K562 (cell line): ENCODE measurements at regions not wholly inside any gene's neighbourhood (a gene's known extent, or its start where the extent isn't known, plus 50 kb on each side); places are given as distances from the start of the nearest gene placed in this dataset.
"Not testable (repeated sequence)": the region's sequence is repeated elsewhere in the genome, so short reads cannot be mapped to it uniquely, and the experiment has no call there.

Source experiments
- CTCF ChIP-seq, 3 experiments: IDR thresholded peaks in 2 of 3; conservative IDR thresholded peaks in 1 of 3; 2 replicates each; pipeline ENCODE4 v1.5.1; 2011 to 2012; ENCODE audit warnings: low read length in 3 of 3, mild to moderate bottlenecking in 3 of 3, control low read depth in 2 of 3, improper control_type of control experiment in 1 of 3, inconsistent platforms in 1 of 3, low read depth in 1 of 3, mixed read lengths in 1 of 3, moderate library complexity in 1 of 3; ENCODE audit not compliant: insufficient read depth in 2 of 3
- GABPB1 ChIP-seq: sonication (generic); formaldehyde crosslinking; IDR thresholded peaks from 2 replicates; pipeline ENCODE4 v1.8.0; 2022; ENCODE audit warnings: mild to moderate bottlenecking, missing genetic modification reagents
- HDAC2 ChIP-seq: fragments of 450-650 bp; IDR thresholded peaks from 2 replicates; pipeline ENCODE4 v1.6.1; 2016; ENCODE audit warnings: mild to moderate bottlenecking
- YBX1 ChIP-seq: fragments of 450-650 bp; IDR thresholded peaks from 2 replicates; pipeline ENCODE4 v1.7.1; 2016; ENCODE audit warnings: mild to moderate bottlenecking
- ZNF561 ChIP-seq: fragments of 450-650 bp; formaldehyde crosslinking; conservative IDR thresholded peaks from 2 replicates; pipeline ENCODE4 v1.4.0; 2020; ENCODE audit warnings: mild to moderate bottlenecking, moderate library complexity
- TF ChIP-seq, protein P1 (sequence below), 2 experiments: fragments of 450-650 bp; conservative IDR thresholded peaks; 2 replicates each; pipeline ENCODE4 v1.6.1; 2017; ENCODE audit warnings: mild to moderate bottlenecking in 2 of 2, moderate library complexity in 2 of 2

- not testable (repeated sequence) for TF ChIP-seq GABPB1; CTCF (IDR thresholded peaks at IDR 0.05 in 2 of 3, conservative IDR thresholded peaks at IDR 0.05 in 1 of 3; ENCODE audit: insufficient read depth in 2 of 3, low read depth in 1 of 3, low read length in 3 of 3); YBX1; ZNF561 (CRISPR knock-in tag); HDAC2
- TF ChIP-seq, protein P1, sequence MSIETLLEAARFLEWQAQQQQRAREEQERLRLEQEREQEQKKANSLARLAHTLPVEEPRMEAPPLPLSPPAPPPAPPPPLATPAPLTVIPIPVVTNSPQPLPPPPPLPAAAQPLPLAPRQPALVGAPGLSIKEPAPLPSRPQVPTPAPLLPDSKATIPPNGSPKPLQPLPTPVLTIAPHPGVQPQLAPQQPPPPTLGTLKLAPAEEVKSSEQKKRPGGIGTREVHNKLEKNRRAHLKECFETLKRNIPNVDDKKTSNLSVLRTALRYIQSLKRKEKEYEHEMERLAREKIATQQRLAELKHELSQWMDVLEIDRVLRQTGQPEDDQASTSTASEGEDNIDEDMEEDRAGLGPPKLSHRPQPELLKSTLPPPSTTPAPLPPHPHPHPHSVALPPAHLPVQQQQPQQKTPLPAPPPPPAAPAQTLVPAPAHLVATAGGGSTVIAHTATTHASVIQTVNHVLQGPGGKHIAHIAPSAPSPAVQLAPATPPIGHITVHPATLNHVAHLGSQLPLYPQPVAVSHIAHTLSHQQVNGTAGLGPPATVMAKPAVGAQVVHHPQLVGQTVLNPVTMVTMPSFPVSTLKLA (conservative IDR thresholded peaks at IDR 0.05): not testable (repeated sequence)
Observed at GRCh38 chr13:18891242-18891641, 290.4 kb downstream of the TUBA3C start.
